Trophoblast cell (in vitro differentiated cells and primary cell): ENCODE measurements at regions not wholly inside any gene's neighbourhood (a gene's known extent, or its start where the extent isn't known, plus 50 kb on each side); places are given as distances from the start of the nearest gene placed in this dataset.

Source experiments
- DNase-seq, 2 donors: peaks; one replicate each; pipeline ENCODE4 v3.0.0-alpha.2; 2016
- H2AFZ ChIP-seq: 2 replicates; pipeline ENCODE4 v1.6.1; 2013; ENCODE audit warnings: low read length, moderate library complexity, mild to moderate bottlenecking; ENCODE audit not compliant: insufficient read depth, poor library complexity
- H2AK5ac ChIP-seq: 2 replicates; pipeline ENCODE4 v1.6.1; 2013; ENCODE audit warnings: mild to moderate bottlenecking, low read length
- H2BK120ac ChIP-seq: 2 replicates; pipeline ENCODE4 v1.6.1; 2013; ENCODE audit warnings: low read length, mild to moderate bottlenecking, moderate library complexity; ENCODE audit not compliant: insufficient read depth, poor library complexity
- H2BK12ac ChIP-seq: 2 replicates; pipeline ENCODE4 v1.6.1; 2013; ENCODE audit warnings: mild to moderate bottlenecking, low read length, moderate library complexity
- H2BK5ac ChIP-seq: 2 replicates; pipeline ENCODE4 v1.6.1; 2013; ENCODE audit warnings: low read length, low read depth, moderate library complexity, mild to moderate bottlenecking; ENCODE audit not compliant: poor library complexity
- H3K14ac ChIP-seq: 2 replicates; pipeline ENCODE4 v1.6.1; 2013; ENCODE audit warnings: mild to moderate bottlenecking, low read length
- H3K18ac ChIP-seq: 2 replicates; pipeline ENCODE4 v1.6.1; 2013; ENCODE audit warnings: mild to moderate bottlenecking, low read length
- H3K23ac ChIP-seq: 2 replicates; pipeline ENCODE4 v1.6.1; 2013; ENCODE audit warnings: low read length
- H3K27ac ChIP-seq: 2 replicates; pipeline ENCODE4 v1.5.1; 2013; ENCODE audit warnings: low read depth, mild to moderate bottlenecking, inconsistent platforms, low read length, moderate library complexity
- H3K27me3 ChIP-seq: 2 replicates; pipeline ENCODE4 v1.6.1; 2013; ENCODE audit warnings: inconsistent platforms, mild to moderate bottlenecking, low read length, moderate library complexity; ENCODE audit not compliant: insufficient read depth
- H3K36me3 ChIP-seq, 2 experiments: 1 replicate in 1 of 2; 2 replicates in 1 of 2; pipeline ENCODE4 v1.6.1; 2013; ENCODE audit warnings: low read length in 2 of 2, mild to moderate bottlenecking in 2 of 2, moderate library complexity in 1 of 2; ENCODE audit not compliant: insufficient read depth in 2 of 2, control insufficient read depth in 1 of 2
- H3K4ac ChIP-seq: 2 replicates; pipeline ENCODE4 v1.6.1; 2013; ENCODE audit warnings: low read depth, mild to moderate bottlenecking, low read length, moderate library complexity
- H3K4me1 ChIP-seq, 2 experiments: 1 replicate in 1 of 2; 2 replicates in 1 of 2; pipeline ENCODE4 v1.6.1; 2013; ENCODE audit warnings: low read length in 2 of 2, mild to moderate bottlenecking in 2 of 2, moderate library complexity in 1 of 2; ENCODE audit not compliant: insufficient read depth in 2 of 2, control insufficient read depth in 1 of 2
- H3K4me2 ChIP-seq: 2 replicates; pipeline ENCODE4 v1.6.1; 2013; ENCODE audit warnings: inconsistent platforms, mild to moderate bottlenecking, low read length, moderate library complexity
- H3K4me3 ChIP-seq: 2 replicates; pipeline ENCODE4 v1.5.1; 2013; ENCODE audit warnings: mild to moderate bottlenecking, low read depth, low read length, inconsistent platforms
- H3K79me1 ChIP-seq: one replicate; pipeline ENCODE4 v1.6.1; 2013; ENCODE audit warnings: low read length
- H3K79me2 ChIP-seq: 2 replicates; pipeline ENCODE4 v1.6.1; 2013; ENCODE audit warnings: low read length, mild to moderate bottlenecking; ENCODE audit not compliant: control insufficient read depth, insufficient read depth, poor library complexity
- H3K9ac ChIP-seq: 2 replicates; pipeline ENCODE4 v1.6.1; 2013; ENCODE audit warnings: mild to moderate bottlenecking, low read length
- H3K9me3 ChIP-seq: 2 replicates; pipeline ENCODE4 v1.6.1; 2013; ENCODE audit warnings: low read depth, mild to moderate bottlenecking, control low read depth, inconsistent platforms, low read length; ENCODE audit not compliant: insufficient read depth
- H4K12ac ChIP-seq: 2 replicates; pipeline ENCODE4 v1.6.1; 2013; ENCODE audit warnings: low read depth, mild to moderate bottlenecking, low read length, moderate library complexity
- H4K8ac ChIP-seq: 2 replicates; pipeline ENCODE4 v1.6.1; 2013; ENCODE audit warnings: low read depth, mild to moderate bottlenecking, low read length, moderate library complexity
- H4K91ac ChIP-seq: one replicate; pipeline ENCODE4 v1.6.1; 2013; ENCODE audit warnings: low read depth, mild to moderate bottlenecking, low read length, moderate library complexity
- WGBS: extraction: QIAGEN DNeasy Blood & Tissue Kit; methylation state at CpG from one replicate; pipeline ENCODE4 v1.1.7; 2013; ENCODE audit warnings: missing lambda C conversion rate; ENCODE audit not compliant: insufficient read length, insufficient coverage; ENCODE audit errors: extremely low coverage; 5-methylcytosine and 5-hydroxymethylcytosine counted together

DNA sequence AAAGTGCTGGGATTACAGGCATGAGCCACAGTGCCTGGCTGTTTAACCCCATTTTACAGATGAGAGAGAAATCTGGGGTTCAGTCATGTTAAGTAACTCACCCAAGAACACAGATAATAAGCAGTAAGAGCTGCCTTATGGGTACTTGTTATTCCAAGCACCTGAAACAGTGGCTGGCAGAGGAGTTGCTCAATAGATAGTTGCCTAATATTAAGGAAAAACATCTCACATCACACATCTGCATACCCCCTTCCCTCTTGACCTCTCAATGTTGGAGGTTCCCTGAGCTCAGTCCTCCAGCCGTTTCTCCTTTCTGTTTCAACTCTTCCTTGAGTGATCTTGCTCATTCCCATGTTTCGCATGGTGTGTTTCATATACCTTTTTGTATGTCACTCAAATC, 401.9 kb downstream of the KLF12 start:
- Histone ChIP-seq H3K27ac (no peak overlapping the region), H3K79me2 (no peaks in the 10 kb centered on the region), H2AFZ (no peak overlapping the region), H2BK12ac (no peak overlapping the region), H4K91ac (no peak overlapping the region), H3K4me2 (no peak overlapping the region), H3K4ac (no peak overlapping the region), H3K14ac (no peak overlapping the region), H3K18ac (no peak overlapping the region), H3K9ac (no peak overlapping the region), H2BK5ac (no peak overlapping the region), H3K4me3 (no peak overlapping the region), H2AK5ac (no peak overlapping the region), H2BK120ac (no peak overlapping the region), H3K27me3 (no peaks in the 10 kb centered on the region), H3K79me1 (no peaks in the 10 kb centered on the region), H3K23ac (no peak overlapping the region), H3K36me3 (no peaks in the 10 kb centered on the region), H3K4me1 (no peaks in the 10 kb centered on the region), H4K12ac (no peak overlapping the region), H3K9me3 (no peaks in the 10 kb centered on the region), H4K8ac (no peak overlapping the region)
- WGBS = no CpG with 5 or more reads among the region's 2 CpGs
- no peak for DNase-seq

DNA sequence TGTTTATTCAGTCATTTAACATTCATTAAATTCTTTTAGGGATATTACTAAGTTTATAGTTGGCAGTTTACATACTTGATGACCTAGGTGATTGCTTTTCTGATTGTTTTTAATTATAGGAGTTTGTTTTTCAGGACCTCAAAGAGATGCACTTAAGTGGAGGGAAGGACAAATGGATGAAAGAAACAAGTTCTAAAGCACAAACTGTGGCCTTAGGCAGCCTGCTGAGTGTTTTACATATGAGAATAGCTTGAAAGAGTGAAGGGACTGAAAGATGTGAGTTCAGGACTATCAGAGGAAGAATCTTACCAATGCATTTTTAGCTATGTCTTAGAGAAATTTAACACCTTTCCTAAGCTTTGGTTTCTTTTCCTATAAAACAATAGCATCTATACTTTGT, 402.6 kb downstream of the KLF12 start:
- H3K9ac ChIP-seq = no peak overlapping the region
- no peak for DNase-seq
- no peak overlapping the region for H3K4me3 ChIP-seq
- H4K8ac ChIP-seq = no peak overlapping the region
- H3K79me2 ChIP-seq = no peaks in the 10 kb centered on the region
- H3K27me3 ChIP-seq = no peaks in the 10 kb centered on the region
- no peaks in the 10 kb centered on the region for H3K4me1 ChIP-seq
- no peak overlapping the region for H2BK12ac ChIP-seq
- H2AFZ ChIP-seq = no peak overlapping the region
- no peak overlapping the region for H2BK120ac ChIP-seq
- H3K27ac ChIP-seq = no peak overlapping the region
- H3K18ac ChIP-seq = no peak overlapping the region
- no peak overlapping the region for H2BK5ac ChIP-seq
- H3K14ac ChIP-seq = no peak overlapping the region
- no peak overlapping the region for H4K91ac ChIP-seq
- H3K23ac ChIP-seq = no peak overlapping the region
- H3K4ac ChIP-seq = no peak overlapping the region
- no peaks in the 10 kb centered on the region for H3K36me3 ChIP-seq
- H3K9me3 ChIP-seq = no peaks in the 10 kb centered on the region
- no peak overlapping the region for H3K4me2 ChIP-seq
- H3K79me1 ChIP-seq = no peaks in the 10 kb centered on the region
- H2AK5ac ChIP-seq = no peak overlapping the region
- no peak overlapping the region for H4K12ac ChIP-seq

DNA sequence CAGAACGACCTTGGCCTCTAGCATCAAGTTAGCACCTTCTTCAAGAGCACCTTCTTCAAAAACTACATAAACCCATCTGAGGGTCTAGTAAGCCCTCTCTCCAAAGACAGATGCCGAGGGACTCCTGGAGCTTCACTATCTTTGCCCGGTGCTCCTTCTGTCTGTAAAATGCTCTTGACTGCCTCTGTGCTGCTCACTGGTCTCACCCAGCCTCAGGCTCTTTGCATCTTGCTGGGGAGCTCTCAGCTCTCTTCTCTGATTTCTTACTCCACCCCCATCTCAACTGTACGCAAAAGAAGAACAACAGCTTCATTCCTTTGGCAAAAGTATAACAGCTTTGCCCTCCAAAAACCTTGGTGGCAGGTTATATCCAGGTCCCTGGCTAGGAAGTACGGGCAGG, 404.2 kb downstream of the KLF12 start:
- Histone ChIP-seq H3K18ac (no peak overlapping the region), H2BK5ac (no peak overlapping the region), H3K27ac (no peak overlapping the region), H3K14ac (no peak overlapping the region), H4K8ac (no peak overlapping the region), H2BK12ac (no peak overlapping the region), H3K4ac (no peak overlapping the region), H3K4me2 (no peak overlapping the region), H3K79me2 (no peaks in the 10 kb centered on the region), H3K4me1 (no peaks in the 10 kb centered on the region), H3K79me1 (no peaks in the 10 kb centered on the region), H4K91ac (no peak overlapping the region), H3K4me3 (no peak overlapping the region), H2BK120ac (no peak overlapping the region), H3K36me3 (no peaks in the 10 kb centered on the region), H3K27me3 (no peaks in the 10 kb centered on the region), H4K12ac (no peak overlapping the region), H2AK5ac (no peak overlapping the region), H3K9ac (no peak overlapping the region), H2AFZ (no peak overlapping the region), H3K23ac (no peak overlapping the region), H3K9me3 (no peaks in the 10 kb centered on the region)
- DNase-seq = no peak
- no CpG with 5 or more reads among the region's 5 CpGs for WGBS

DNA sequence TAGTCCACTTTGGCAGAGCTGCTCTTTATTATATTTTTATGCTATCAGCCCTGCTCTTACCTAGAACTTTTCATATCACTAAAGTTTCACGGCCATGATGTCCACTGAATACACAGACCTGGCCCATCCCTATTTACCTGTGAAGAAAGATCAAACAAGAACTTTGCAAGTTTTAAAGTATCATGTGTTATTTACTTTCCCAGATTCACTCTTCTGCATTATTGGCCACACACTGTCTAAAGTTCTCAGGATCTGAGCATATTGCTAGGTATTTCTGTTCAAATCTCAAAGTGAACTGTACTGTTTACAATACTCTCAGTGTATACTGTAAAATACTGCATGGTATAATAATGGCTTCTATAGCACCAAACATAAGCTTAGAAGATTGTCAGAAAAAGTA, 405.2 kb downstream of the KLF12 start:
- H2BK12ac ChIP-seq = no peak overlapping the region
- H2AFZ ChIP-seq = no peak overlapping the region
- no peak overlapping the region for H4K91ac ChIP-seq
- no peak overlapping the region for H3K4me2 ChIP-seq
- no peak overlapping the region for H3K9ac ChIP-seq
- no peak overlapping the region for H3K23ac ChIP-seq
- H2BK5ac ChIP-seq = no peak overlapping the region
- no peaks in the 10 kb centered on the region for H3K9me3 ChIP-seq
- no peak for DNase-seq
- H3K4ac ChIP-seq = no peak overlapping the region
- no peaks in the 10 kb centered on the region for H3K27me3 ChIP-seq
- H3K27ac ChIP-seq = no peak overlapping the region
- no peak overlapping the region for H4K12ac ChIP-seq
- no peak overlapping the region for H3K4me3 ChIP-seq
- no peak overlapping the region for H3K14ac ChIP-seq
- no peak overlapping the region for H2AK5ac ChIP-seq
- no peak overlapping the region for H4K8ac ChIP-seq
- H3K79me2 ChIP-seq = no peaks in the 10 kb centered on the region
- no peak overlapping the region for H2BK120ac ChIP-seq
- no peaks in the 10 kb centered on the region for H3K79me1 ChIP-seq
- H3K36me3 ChIP-seq = no peaks in the 10 kb centered on the region
- H3K18ac ChIP-seq = no peak overlapping the region
- no CpG with 5 or more reads among the region's 1 CpG for WGBS
- no peaks in the 10 kb centered on the region for H3K4me1 ChIP-seq

DNA sequence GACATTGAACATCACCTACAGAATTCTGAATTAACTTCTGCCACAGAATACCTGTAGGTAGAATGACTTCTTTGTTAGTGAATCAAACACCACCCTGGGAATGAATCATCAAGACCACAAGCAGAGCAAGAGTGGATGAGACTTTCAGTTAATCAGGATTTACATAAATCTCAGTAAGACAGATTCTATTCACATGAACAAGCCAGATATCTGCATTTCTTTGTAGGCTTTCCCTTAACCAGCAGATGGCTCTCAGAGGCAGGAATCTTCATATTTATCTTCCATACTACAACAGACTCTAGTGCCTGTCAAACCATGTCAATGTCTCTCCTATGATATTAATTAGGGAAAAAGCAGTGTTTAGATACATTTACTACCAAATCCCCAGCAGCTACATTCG, 412.1 kb downstream of the KLF12 start:
- H4K91ac ChIP-seq = no peak overlapping the region
- no peak overlapping the region for H2BK5ac ChIP-seq

More for the DNA sequence above, 412.1 kb downstream of the KLF12 start:
- Histone ChIP-seq H3K18ac (no peak overlapping the region), H3K9me3 (no peaks in the 10 kb centered on the region), H3K79me1 (no peaks in the 10 kb centered on the region), H2AK5ac (no peak overlapping the region), H3K27me3 (no peaks in the 10 kb centered on the region), H3K23ac (no peak overlapping the region), H4K8ac (no peak overlapping the region), H2AFZ (no peak overlapping the region), H3K27ac (no peak overlapping the region), H3K4me3 (no peak overlapping the region), H3K4me2 (no peak overlapping the region), H3K79me2 (no peaks in the 10 kb centered on the region), H3K36me3 (no peaks in the 10 kb centered on the region), H3K4ac (no peak overlapping the region), H3K14ac (no peak overlapping the region), H2BK120ac (no peak overlapping the region), H3K9ac (no peak overlapping the region), H3K4me1 (no peaks in the 10 kb centered on the region), H4K12ac (no peak overlapping the region), H2BK12ac (no peak overlapping the region)
- no CpG with 5 or more reads among the region's 1 CpG for WGBS
- DNase-seq = peak in 1 of 2 donors; percentile 49
